Ramos (cell line): ENCODE measurements at regions not wholly inside any gene's neighbourhood (a gene's known extent, or its start where the extent isn't known, plus 50 kb on each side); places are given as distances from the start of the nearest gene placed in this dataset.

Experiments
- in situ Hi-C: fragments of 300-500 bp; cut with MboI; formaldehyde crosslinking; loops from one replicate; pipeline ENCODE4 v1.14.3; 2022; ENCODE audit warnings: low sequenced_read_pairs; ENCODE audit not compliant: unreplicated experiment

DNA sequence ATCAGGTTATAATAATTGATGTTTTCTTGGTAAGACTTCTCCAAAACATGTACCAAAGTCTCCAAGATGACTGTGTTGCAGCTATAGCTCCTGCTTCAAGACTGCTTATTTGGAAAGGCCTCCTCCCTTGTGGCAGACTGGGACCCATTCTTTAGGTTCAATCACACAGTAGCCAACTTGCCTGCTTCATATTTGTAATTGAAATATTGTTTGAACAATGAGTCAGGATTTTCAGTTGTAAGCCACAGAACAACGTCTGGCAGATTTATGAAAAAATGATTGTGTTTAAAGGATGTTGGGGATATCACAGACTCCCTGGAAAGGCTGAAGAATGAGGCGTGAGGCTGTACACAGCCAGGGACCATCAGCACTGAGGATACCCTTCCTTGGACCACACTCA is 458.9 kb downstream of the MED10 start:
- in situ Hi-C loops, result no loop called here

DNA sequence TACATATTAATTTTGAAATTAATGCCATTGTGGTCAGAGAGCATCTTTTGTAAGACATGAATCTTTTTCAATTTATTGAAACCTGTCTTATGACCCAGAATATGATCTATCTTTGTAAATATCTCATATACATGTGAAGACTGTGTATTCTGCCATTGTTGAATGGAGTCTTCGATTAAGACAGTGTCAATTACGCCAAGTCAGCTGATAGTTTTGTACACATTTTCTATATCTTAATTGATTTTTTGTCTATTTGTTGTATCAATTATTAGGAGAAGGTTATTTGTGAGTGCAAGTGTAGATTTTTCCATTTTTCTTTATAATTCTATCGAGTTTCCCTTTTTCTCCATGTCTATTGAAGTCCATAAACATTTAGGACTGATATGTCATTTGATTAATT is 471.6 kb downstream of the MED10 start:
- in situ Hi-C loops, result no loop called here

DNA sequence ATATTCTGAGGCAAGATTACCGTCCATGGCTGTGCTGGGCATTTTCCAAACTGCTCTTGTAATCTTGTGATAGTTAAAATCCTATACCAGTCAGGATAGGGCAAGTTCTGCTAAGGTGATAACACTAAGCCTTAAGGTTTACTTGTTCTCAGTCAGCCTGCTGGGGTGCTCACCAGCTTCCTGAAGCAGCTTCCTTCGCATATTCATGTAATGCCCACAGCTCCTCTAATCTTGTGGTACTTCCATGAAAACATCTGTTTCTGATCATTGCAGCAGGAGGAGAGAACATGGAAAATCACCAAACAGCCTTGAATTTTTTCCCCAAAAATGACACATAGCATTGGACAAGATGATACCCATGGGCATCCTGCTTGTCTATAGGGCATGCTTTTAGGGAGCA is 473.2 kb downstream of the MED10 start:
- in situ Hi-C loops, result no loop called here

DNA sequence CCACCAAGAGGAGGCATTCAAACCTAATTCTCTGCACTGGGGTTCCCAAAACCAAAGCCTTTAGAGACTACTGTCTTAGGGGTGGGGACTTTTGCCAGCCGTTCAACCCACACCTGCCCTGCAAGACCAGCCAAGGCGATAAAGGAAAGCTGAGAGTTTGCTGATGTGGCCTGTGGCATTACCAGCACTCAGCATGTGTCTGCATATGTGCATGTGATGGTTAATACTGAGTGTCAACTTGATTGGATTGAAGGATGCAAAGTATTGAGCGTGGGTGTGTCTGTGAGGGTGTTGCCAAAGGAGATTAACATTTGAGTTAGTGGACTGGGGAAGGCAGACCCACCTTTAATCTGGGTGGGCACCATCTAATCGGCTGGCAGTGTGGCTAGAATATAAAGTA is 474.2 kb downstream of the MED10 start:
- in situ Hi-C loops, result no loop called here

DNA sequence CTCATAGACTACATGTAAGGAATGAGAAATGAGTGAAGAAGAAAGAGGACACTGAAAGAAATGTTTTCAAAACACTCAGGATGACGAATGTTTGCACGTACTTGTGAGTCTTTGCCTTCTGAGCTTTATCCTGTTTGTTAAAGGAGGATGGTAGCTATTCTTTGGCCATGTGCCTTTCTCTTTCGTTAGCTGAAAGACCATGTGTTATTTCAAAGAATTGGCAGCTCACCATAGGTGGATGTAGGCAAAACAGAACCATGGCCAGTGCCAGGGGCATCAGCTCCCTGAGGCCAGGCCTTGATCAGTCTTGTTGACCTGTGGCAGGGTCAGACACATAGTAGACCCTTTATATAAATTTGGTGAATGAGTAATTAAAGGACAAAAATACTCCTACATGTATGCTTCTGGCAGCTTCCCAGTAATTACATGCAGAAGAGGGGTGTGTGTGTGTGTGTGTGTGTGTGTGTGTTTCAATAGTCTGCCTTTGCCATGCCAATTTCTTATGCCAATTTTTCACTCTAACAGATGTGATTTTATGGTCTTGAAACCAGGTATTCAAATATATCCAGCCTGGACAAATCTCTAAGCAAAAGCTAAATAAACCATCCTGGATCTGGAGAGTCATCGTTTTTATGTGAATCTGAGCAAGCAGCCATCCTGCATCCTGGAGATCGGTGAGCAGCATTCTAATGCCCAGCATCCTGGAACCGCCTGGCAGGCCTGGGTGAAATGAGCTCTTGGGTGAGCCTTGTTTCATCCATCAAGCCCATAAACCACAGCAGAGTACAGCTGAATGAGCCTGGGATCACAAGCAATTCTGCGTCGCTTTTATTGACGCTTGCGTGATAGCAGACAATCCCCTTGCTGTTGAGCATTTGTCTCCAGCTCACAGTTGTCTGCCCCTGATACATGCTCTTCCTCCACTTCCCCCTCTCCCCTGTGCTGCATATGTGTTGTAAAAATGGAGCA is 475.4 kb downstream of the MED10 start:
- in situ Hi-C loops, result no loop called here

DNA sequence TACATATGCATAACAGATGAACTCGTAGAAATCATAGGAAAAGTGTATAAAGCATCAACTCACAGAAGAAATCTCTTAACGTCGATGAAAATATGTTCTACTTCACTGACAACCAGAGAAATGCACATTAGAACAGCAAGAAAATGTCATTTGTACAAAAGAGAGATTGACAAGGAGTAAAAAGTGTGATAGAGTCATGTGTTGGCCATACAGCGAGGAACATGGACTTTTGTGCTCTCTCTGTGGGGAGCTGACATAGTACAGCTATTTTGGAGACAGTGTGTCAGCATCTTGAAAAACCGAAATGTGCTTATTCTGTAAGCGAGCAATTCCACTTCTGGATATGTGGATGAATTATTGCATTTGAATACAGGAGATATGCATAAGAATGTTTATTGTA is 477.9 kb downstream of the ICE1 start:
- in situ Hi-C loops, result no loop called here

DNA sequence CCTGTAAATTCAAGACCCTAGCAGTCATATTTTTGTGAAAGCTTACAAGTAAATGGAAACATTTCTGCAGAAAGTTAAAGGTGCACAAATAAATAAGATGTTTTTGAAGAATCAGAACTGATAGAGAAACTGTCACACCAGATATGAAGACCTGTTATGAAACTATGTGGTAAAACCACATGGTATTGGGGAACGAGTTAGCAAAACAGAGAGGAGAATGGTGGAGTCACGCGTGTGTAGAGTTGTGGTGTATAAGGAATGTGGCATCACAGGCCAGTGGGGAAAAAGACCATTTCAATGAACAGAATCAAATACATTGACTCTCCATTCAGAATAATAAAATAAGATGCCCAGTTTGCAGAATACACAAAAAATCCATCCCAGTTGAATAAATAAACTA is 477.2 kb downstream of the ICE1 start:
- in situ Hi-C loops, result loop anchor here (25.0 kb wide), 1 partner anchor 412 kb away; no protein-coding TSS in a partner anchor

DNA sequence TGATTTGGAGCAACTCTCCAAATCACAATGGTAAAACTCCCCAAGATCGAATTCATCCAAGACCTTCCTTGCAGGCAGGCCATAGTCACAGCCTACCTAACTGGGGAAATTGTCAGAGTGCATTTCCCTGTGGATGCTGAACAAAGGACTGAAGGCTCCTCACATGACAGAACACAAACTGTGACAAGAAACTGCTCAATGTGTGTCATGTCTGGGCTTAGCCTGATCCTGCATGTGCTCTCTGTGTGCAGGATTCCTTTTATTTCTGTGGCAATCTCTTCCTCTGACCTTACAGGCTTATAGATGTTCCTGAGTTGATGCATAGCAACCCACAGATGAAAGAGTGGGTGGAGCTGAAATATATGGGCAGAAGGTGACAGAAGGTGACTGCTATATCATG is 465.8 kb downstream of the ICE1 start:
- in situ Hi-C loops, result loop anchor here (25.0 kb wide), 1 partner anchor 401 kb away; no protein-coding TSS in a partner anchor

DNA sequence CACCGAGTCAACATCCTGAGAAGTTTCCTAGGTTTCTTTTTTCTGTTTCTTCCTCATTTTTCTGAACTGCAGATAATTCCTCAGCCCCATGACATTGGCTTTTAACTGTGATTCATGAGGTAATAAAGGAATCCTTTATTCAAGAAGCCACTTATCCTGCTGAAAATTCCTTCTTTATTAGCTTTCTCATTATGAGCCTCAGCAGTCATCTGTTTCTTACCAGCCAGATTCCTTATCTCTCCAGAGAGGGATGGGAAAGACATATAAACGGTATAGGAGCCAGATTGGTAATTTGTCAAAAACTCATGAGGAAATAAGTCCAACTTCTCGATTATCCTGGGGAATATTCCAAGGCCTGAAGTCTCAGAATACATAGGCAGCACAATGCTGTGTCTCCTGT is 465.4 kb downstream of the ICE1 start:
- in situ Hi-C loops, result loop anchor here (25.0 kb wide), 1 partner anchor 401 kb away; no protein-coding TSS in a partner anchor

DNA sequence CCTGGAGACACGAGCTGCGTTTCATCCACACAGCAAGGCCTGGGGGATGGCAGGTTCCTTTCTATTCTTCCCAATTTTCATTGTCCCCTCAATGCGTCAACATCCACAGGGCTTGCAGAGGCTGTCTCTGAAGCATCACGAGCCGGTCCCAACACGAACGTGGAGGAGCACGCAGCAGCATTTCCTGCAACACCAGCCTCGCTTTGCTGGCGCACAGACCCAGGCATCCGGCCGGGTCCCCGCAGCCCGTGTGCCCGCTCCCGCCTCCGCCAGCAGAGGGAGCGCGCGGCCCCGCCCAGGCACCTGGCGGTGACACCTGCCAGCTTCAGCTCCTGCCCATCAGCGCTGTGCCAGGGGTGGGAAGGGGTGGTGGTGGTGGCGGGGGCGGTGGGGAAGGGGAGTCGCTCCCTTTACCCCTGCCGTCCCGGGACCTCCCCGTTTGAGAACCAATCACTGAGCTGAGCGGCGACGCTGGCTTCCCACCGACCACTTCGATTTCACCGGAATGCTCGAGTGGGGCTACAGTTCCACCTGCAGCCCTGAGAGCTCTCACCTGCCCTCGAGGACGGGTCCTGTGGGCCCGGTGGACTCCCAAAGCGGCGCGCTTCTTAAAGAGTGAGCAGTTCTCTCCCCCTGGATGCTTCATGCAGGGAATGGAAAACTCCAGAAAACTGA is 464.5 kb downstream of the ICE1 start:
- in situ Hi-C loops, result loop anchor here (25.0 kb wide), 1 partner anchor 400 kb away; no protein-coding TSS in a partner anchor

DNA sequence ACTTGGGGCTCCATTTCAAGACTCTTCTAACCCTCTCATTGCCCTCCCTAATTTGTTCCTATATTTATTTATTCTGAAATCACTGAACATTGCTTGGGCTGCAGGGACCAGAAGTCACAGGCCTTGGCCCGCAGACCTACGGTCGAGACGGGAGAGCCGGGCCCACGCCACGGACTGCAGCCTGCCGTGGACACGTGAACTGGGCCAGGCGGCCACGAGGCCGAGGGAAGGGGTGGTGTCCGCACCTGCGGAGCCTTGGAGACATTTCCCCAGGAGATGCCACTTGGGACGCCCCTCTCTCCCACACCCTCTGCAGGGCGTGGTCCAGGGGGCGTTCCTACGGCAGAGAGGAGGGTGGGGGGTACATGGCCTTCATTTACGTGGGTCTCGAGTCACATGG is 463.9 kb downstream of the ICE1 start:
- in situ Hi-C loops, result loop anchor here (25.0 kb wide), 1 partner anchor 399 kb away; no protein-coding TSS in a partner anchor

DNA sequence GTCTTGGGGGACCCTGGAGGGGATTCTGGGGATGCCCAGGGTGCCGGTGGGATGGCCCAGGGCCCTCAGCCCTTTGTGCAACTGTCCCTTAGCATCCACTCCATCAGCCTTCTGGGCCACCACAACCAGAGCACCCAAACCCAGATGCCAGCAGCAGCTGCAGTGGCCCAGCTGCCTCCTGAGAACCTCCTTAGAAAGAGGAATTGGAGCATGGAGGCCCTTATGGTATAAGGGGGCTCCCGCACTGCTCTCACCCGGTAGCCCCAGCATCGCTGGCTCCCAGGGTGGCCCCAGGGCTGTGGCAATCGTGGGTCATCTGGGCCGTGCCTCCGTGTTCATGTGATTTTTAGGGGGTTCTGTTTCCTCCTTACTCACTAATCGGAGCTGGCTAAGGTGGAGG is 463.3 kb downstream of the ICE1 start:
- in situ Hi-C loops, result loop anchor here (25.0 kb wide), 1 partner anchor 398 kb away; no protein-coding TSS in a partner anchor

DNA sequence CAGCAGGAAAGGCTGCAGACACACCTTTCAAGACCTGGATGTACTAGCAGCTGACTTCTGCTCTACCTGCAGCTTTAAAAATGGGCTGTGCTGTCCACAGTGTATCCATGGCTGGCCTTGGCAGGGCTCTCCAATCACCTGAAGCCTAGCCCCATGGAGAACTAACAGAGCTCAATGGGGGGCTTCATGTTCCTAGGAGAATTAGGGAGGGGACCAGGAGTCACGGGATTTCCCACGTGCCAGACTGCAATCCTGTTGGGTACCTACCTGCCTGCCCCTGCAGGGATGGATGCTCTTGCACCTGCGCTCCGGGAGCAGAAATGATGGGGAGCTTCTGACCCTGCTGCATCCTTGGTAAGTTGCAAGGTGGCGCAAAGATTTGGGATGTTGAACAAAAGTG is 462.1 kb downstream of the ICE1 start:
- in situ Hi-C loops, result loop anchor here (25.0 kb wide), 1 partner anchor 397 kb away; no protein-coding TSS in a partner anchor

DNA sequence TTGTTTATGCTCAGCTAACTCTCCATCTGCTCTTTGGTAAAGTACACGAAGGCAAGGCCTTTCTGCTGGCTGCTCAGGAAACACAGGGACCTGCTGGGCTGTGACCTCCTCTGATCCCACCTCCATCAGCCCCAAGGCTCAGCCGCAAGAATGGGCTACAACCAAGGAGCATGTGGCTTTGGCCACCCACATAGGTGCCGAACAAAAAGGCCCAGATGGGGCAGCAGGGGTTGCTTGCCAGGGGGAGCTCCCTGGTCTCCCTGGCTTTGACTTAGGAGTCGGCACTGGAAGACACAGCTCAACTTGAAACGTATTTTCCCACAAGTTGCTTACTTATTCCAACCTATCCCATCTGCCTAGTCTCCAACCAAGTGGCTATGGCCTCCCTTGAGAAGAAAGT is 461.1 kb downstream of the ICE1 start:
- in situ Hi-C loops, result loop anchor here (25.0 kb wide), 1 partner anchor 396 kb away; no protein-coding TSS in a partner anchor

DNA sequence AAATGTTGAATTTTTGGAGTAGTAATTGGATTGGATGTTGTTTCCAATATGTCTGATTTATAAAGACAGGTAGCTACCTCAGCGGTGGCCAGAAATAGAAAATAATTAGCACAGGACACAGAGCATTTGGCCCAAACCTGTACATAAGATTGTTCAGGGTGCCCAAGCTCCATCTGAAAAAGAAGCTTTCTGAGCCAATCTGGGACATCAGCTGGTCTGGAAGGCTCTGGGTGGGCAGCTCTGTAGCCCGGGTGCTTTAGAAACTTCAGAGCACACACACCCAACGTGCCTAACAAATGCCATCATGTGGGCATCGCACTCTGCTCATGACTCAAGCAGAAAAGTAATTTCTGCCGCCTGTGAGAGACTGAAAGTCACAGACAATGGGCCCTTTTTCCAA is 460.7 kb downstream of the ICE1 start:
- in situ Hi-C loops, result loop anchor here (25.0 kb wide), 1 partner anchor 396 kb away; no protein-coding TSS in a partner anchor

DNA sequence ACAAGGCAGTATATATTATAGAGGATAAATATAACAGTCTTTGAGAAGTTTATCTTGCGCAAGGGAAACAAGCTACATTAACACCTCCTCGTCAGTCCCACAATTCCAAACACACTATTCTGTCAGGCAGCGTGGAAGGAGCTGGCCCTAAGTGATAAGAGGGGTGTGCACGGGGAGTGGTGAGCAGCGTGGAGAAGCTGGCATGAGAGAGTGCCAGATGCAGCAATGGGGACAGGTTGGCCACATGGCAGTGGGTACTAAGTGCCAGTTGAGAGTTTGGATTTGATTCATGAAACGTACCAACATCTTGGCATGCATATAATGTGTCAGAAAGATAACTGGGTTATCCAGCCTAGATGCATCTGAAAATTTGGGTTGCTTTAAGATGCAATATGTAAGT is 460.2 kb downstream of the ICE1 start:
- in situ Hi-C loops, result loop anchor here (25.0 kb wide), 1 partner anchor 395 kb away; no protein-coding TSS in a partner anchor

DNA sequence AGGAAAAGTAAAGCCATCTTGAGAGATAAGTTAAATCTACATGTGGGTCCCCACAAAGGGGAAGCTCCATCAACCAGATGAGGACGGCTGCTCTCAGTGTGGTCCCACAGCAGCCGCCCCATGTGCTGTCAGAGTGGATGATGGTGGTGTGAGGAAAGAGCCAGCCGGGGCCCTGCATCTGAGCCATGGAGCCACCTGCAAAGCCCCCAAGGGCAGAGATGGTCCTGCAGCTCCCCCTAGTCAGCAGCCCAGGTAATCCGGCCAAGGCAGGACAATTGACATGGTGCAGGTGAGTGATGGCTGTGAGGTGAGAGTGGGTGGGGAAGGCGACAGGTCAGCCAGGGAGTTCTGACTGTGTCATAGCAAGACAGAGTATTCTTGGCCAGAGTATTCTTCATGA is 458.8 kb downstream of the ICE1 start:
- in situ Hi-C loops, result loop anchor here (25.0 kb wide), 1 partner anchor 394 kb away; no protein-coding TSS in a partner anchor

DNA sequence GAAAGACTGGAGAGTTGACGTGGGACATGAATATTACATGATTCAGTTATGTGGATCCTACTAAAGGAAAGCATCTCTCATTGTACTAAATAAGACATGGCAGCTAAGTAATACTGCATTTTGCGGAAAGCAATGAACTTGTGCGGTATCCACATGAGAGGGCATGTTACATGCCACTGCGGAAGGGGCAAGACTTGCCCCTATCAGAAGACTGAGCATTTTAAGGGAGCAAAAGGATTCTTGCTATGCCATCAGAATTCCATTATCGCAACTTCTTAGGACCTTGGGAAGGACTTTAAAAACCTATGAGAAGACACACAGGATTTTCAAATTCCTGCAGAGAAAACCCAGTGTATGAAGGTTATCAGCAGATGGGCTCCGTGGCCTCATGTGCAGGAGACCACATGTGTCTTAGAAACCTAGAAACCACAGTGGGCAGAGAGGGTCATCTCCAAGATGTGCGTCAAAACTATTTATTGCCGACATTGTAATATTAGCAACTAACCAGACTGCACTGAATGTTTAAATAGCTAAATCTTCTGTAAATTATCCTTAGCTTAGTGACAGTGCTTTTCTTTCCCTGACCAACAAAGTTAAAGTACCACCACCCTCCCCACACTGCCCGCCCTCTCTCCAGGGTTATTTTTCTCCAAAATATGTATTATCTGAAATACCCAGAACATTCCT is 457.7 kb downstream of the ICE1 start:
- in situ Hi-C loops, result loop anchor here (25.0 kb wide), 1 partner anchor 393 kb away; no protein-coding TSS in a partner anchor

DNA sequence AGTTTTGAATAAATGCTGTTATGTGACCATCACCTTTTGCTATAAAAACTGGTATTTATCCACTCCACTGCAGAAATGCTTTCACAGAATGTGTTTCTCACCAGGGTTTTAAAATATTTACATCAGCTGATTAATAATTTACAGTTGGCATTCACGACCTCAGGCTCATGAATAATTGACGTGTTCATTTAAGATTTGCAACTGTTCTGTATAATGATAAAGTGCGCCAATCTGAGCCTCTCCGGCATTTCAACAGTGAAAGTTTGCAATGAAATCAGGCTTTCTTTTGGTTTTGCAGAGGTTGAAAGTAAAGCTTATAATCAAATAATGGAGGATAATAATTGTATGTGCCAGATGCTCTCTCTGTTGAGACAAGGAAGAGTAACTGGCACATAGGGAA is 434.9 kb downstream of the ICE1 start:
- in situ Hi-C loops, result no loop called here

DNA sequence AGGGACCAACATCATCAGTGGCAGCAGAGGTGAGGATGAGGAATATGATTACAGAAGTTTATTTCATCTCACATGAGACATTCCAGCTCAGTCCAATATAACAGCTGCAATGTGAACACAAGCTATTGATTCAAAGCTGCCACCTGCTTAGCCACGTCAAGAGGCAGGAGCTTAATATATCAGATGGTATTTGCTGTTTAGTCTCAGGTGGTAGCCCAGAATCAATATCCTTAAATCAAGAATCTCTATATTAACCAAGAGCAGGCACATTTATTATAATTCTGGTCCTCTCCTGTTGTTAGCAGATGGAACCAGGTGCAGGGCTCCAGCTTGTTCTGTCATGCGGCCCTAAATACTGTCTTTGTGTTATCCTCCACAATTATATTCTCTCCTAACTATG is 431.6 kb downstream of the ICE1 start:
- in situ Hi-C loops, result no loop called here
